NB4 (cell line): ENCODE measurements at regions not wholly inside any gene's neighbourhood (a gene's known extent, or its start where the extent isn't known, plus 50 kb on each side); places are given as distances from the start of the nearest gene placed in this dataset.

Experiments used
- DNase-seq: peaks from one replicate; pipeline ENCODE4 v3.0.0; 2010; ENCODE audit warnings: low read depth
- H3K4me3 ChIP-seq: one replicate; pipeline ENCODE4 v1.5.1; 2011; ENCODE audit warnings: mild to moderate bottlenecking, low read depth, low read length, moderate library complexity
- CTCF ChIP-seq: IDR thresholded peaks from one replicate; pipeline ENCODE4 v1.5.1; 2012; ENCODE audit warnings: low read depth, low read length
- MYC ChIP-seq: IDR thresholded peaks from 2 replicates; pipeline ENCODE4 v1.6.1; 2011; ENCODE audit warnings: low read depth, low read length
- POLR2A ChIP-seq: IDR thresholded peaks from 2 replicates; pipeline ENCODE4 v1.6.1; 2011; ENCODE audit warnings: mild to moderate bottlenecking; ENCODE audit not compliant: insufficient read length; ENCODE audit errors: extremely low read depth
- TF ChIP-seq, protein P1 (sequence below): IDR thresholded peaks from 2 replicates; pipeline ENCODE4 v1.6.1; 2011; ENCODE audit warnings: low read depth, low read length

DNA sequence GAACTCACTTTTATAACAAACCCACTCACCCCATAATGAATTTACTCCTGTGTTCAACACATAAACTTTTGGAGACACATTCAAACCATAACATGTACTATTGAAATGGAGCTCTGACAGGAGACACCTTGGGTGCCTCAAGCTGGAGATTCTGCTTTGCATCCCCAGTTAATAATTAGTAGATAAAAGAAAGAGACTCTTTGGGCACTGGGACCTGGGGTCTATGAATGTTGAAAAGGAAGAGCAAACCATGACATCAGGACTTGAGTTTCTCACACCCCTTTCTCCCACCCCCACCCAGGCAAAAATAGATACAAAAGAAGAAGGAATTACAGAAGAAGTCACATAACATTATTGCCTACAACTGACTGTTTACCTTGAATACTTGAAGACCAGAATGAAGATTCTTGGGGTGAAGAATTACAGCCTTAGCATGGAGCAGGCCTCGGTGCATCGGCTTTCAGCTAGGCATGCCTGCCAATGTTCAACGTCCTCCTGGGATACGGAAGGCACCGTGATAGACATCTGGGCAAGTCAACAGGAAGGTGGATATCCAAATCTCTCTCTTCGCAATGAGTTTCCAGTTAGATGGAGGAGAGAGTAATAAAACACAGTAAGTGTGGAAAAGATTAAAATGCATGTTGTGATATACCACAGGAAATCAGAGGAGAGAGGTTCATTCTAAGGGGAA is 316.0 kb downstream of the TRIML1 start:
- no peak for TF ChIP-seq MYC
- no peak for TF ChIP-seq POLR2A
- TF ChIP-seq CTCF: no peak
- TF ChIP-seq, protein P1, sequence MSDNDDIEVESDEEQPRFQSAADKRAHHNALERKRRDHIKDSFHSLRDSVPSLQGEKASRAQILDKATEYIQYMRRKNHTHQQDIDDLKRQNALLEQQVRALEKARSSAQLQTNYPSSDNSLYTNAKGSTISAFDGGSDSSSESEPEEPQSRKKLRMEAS: no peak
- no peak for DNase-seq
- H3K4me3 ChIP-seq: no peak overlapping the region

- no peak for TF ChIP-seq MYC
- DNase-seq: no peak
Measured at GRCh38 chr4:188459381-188459780, 320.1 kb downstream of the TRIML1 start.

GRCh38 chr4:188463909-188464308 is 324.7 kb downstream of the TRIML1 start:
- no peak overlapping the region for H3K4me3 ChIP-seq
- TF ChIP-seq CTCF (no peak), POLR2A (no peak), MYC (no peak)
- TF ChIP-seq, protein P1: no peak
- no peak for DNase-seq

More at GRCh38 chr4:188459381-188459780, 320.1 kb downstream of the TRIML1 start:
- H3K4me3 ChIP-seq: no peak overlapping the region

GRCh38 chr4:188466001-188466400 is 326.8 kb downstream of the TRIML1 start:
- no peak overlapping the region for H3K4me3 ChIP-seq
- no peak for DNase-seq
- TF ChIP-seq MYC: no peak
- TF ChIP-seq CTCF: no peak
- TF ChIP-seq, protein P1: no peak
- TF ChIP-seq POLR2A: no peak

DNA sequence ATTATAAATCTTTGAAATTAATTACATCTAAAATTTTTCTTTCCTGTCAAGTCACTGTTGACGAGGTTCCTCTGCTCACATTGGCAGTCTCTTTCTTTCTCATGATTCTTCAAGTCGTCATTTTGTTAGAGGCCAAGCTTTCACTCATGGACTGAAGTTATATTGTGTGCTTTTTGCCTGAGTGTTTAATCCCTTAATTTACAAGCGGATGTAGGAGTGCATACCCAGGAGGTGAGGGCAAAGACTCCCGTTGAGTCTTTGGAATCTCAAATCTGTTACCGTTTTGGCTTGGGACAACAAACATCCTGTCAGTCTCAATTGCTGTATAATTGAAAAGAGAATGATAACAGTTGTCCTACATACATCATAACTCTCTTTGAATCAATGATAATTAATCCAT is 345.0 kb downstream of the TRIML1 start:
- no peak for TF ChIP-seq CTCF
- TF ChIP-seq MYC: no peak
- TF ChIP-seq, protein P1: no peak
- TF ChIP-seq POLR2A: no peak
- no peak for DNase-seq
- H3K4me3 ChIP-seq: no peak overlapping the region

GRCh38 chr4:188485906-188486305 is 346.7 kb downstream of the TRIML1 start:
- H3K4me3 ChIP-seq: no peak overlapping the region
- DNase-seq: no peak
- TF ChIP-seq MYC: no peak
- no peak for TF ChIP-seq POLR2A
- TF ChIP-seq, protein P1: no peak
- no peak for TF ChIP-seq CTCF
